SK-N-SH (cell line): ENCODE measurements at regions not wholly inside any gene's neighbourhood (a gene's known extent, or its start where the extent isn't known, plus 50 kb on each side); places are given as distances from the start of the nearest gene placed in this dataset.

Experiments
- CTCF ChIA-PET: fragments of 300-600, 350-600 bp; formaldehyde crosslinking; extraction: SDS; loops from one replicate; lab custom pipeline; 2021; lab: Yijun Ruan, JAX
- POLR2A ChIA-PET: fragments of 350-600 bp; sonication (Branson Sonifier 250); formaldehyde crosslinking; extraction: SDS; loops from one replicate; lab custom pipeline; 2020; ENCODE audit warnings: antibody characterized with exemption, inconsistent platforms; lab: Yijun Ruan, JAX
- DNase-seq: peaks from one replicate; pipeline ENCODE4 v3.0.0; 2012
- H2AFZ ChIP-seq: fragments of 200-600 bp; sonication (generic); 2 replicates; pipeline ENCODE4 v1.8.1; 2016; ENCODE audit warnings: antibody characterized with exemption, mild to moderate bottlenecking, low read depth
- H3F3A ChIP-seq: fragments of 200-600 bp; sonication (generic); replicated peaks from 2 replicates; pipeline ENCODE3; 2016; ENCODE audit warnings: antibody characterized with exemption, mild to moderate bottlenecking; ENCODE audit not compliant: insufficient read depth
- H3K27ac ChIP-seq, 2 experiments: fragments of 200-500 bp in 1 of 2; fragments of 200-600 bp in 1 of 2; sonication (Bioruptor generic) in 1 of 2; sonication (generic), shearing (Covaris generic) in 1 of 2; 2 replicates each; pipeline versions ENCODE4 v1.5.1 to v1.6.1; 2014 to 2016; ENCODE audit warnings: low read depth in 2 of 2, inconsistent platforms in 1 of 2, low read length in 1 of 2, mild to moderate bottlenecking in 1 of 2, mixed read lengths in 1 of 2
- H3K27me3 ChIP-seq: fragments of 200-600 bp; sonication (generic), shearing (Covaris generic); 2 replicates; pipeline ENCODE4 v1.6.1; 2016; ENCODE audit warnings: mixed run types; ENCODE audit not compliant: insufficient read depth
- H3K36me3 ChIP-seq, 2 experiments: fragments of 200-500 bp in 1 of 2; fragments of 200-600 bp in 1 of 2; sonication (Bioruptor generic) in 1 of 2; sonication (generic) in 1 of 2; replicated peaks in 1 of 2; 2 replicates each; pipeline versions ENCODE3 to v1.5.1; 2014 to 2016; ENCODE audit warnings: low read length in 1 of 2, mild to moderate bottlenecking in 1 of 2; ENCODE audit not compliant: insufficient read depth in 2 of 2, control insufficient read depth in 1 of 2
- H3K4me1 ChIP-seq, 2 experiments: fragments of 200-500 bp in 1 of 2; fragments of 200-600 bp in 1 of 2; sonication (Bioruptor generic) in 1 of 2; sonication (generic), shearing (Covaris generic) in 1 of 2; 2 replicates each; pipeline versions ENCODE4 v1.5.1 to v1.6.1; 2014 to 2016; ENCODE audit warnings: low read depth in 1 of 2, low read length in 1 of 2, mixed run types in 1 of 2; ENCODE audit not compliant: insufficient read depth in 2 of 2, control insufficient read depth in 1 of 2
- H3K4me2 ChIP-seq: fragments of 200-600 bp; sonication (generic), shearing (Covaris generic); 2 replicates; pipeline ENCODE4 v1.6.1; 2017; ENCODE audit warnings: mixed run types
- H3K4me3 ChIP-seq, 2 experiments: fragments of 200-500 bp in 1 of 2; fragments of 200-600 bp in 1 of 2; sonication (Bioruptor generic) in 1 of 2; sonication (generic), shearing (Covaris generic) in 1 of 2; 2 replicates each; pipeline versions ENCODE4 v1.5.1 to v1.8.1; 2014 to 2016; ENCODE audit warnings: low read depth in 2 of 2, inconsistent platforms in 1 of 2, low read length in 1 of 2, mild to moderate bottlenecking in 1 of 2, mixed read lengths in 1 of 2, moderate library complexity in 1 of 2
- H3K79me2 ChIP-seq: fragments of 200-600 bp; sonication (generic); 2 replicates; pipeline ENCODE4 v1.8.1; 2017; ENCODE audit warnings: mild to moderate bottlenecking; ENCODE audit not compliant: insufficient read depth
- H3K9ac ChIP-seq: fragments of 200-600 bp; sonication (generic); 2 replicates; pipeline ENCODE4 v1.6.1; 2017; ENCODE audit warnings: mixed run types
- H3K9me2 ChIP-seq: fragments of 200-600 bp; sonication (generic); 2 replicates; pipeline ENCODE4 v1.6.1; 2017; ENCODE audit warnings: mixed run types
- H3K9me3 ChIP-seq: fragments of 200-600 bp; sonication (generic); 2 replicates; pipeline ENCODE4 v1.6.1; 2017; ENCODE audit warnings: mixed run types, mild to moderate bottlenecking, moderate library complexity
- H4K20me1 ChIP-seq: fragments of 200-600 bp; sonication (generic); 2 replicates; pipeline ENCODE4 v1.6.1; 2017; ENCODE audit warnings: mild to moderate bottlenecking, mixed run types; ENCODE audit not compliant: insufficient read depth
- CTCF ChIP-seq: fragments of 200-600 bp; sonication (generic); IDR thresholded peaks from 2 replicates; pipeline ENCODE4 v1.6.1; 2017; ENCODE audit warnings: antibody characterized with exemption, mild to moderate bottlenecking, moderate library complexity
- ELF1 ChIP-seq: IDR thresholded peaks from 2 replicates; pipeline ENCODE4 v1.4.0; 2012
- EP300 ChIP-seq, 2 experiments: IDR thresholded peaks; 2 replicates each; pipeline versions ENCODE4 v1.4.0 to v1.6.1; 2012; ENCODE audit warnings: borderline replicate concordance in 1 of 2, low read depth in 1 of 2, low read length in 1 of 2
- EZH2phosphoT487 ChIP-seq: fragments of 200-600 bp; sonication (generic); IDR thresholded peaks from 2 replicates; pipeline ENCODE4 v1.6.1; 2017; ENCODE audit warnings: low read depth, mixed run types, mild to moderate bottlenecking, antibody characterized with exemption, moderate library complexity, borderline replicate concordance
- FOSL2 ChIP-seq: IDR thresholded peaks from 2 replicates; pipeline ENCODE4 v1.4.0; 2012; ENCODE audit warnings: low read depth, mild to moderate bottlenecking, moderate library complexity, borderline replicate concordance
- FOXJ3 ChIP-seq: sonication (generic); formaldehyde crosslinking; IDR thresholded peaks from 2 replicates; pipeline ENCODE4 v1.5.1; 2020; ENCODE audit warnings: mild to moderate bottlenecking, missing genetic modification reagents
- IRF3 ChIP-seq: fragments of 150-350 bp; IDR thresholded peaks from 2 replicates; pipeline ENCODE4 v1.6.1; 2016; ENCODE audit warnings: mild to moderate bottlenecking, low read depth, low read length
- JUND ChIP-seq: IDR thresholded peaks from 2 replicates; pipeline ENCODE4 v1.4.0; 2012
- RCOR1 ChIP-seq: fragments of 150-350 bp; IDR thresholded peaks from 2 replicates; pipeline ENCODE4 v1.6.1; 2017; ENCODE audit warnings: antibody characterized with exemption, low read length
- REST ChIP-seq: IDR thresholded peaks from 2 replicates; pipeline ENCODE4 v1.6.1; 2012; ENCODE audit warnings: mild to moderate bottlenecking, low read depth, low read length, moderate library complexity
- RXRA ChIP-seq: IDR thresholded peaks from 2 replicates; pipeline ENCODE4 v1.4.0; 2012; ENCODE audit warnings: low read depth, mild to moderate bottlenecking, borderline replicate concordance
- SMC3 ChIP-seq: IDR thresholded peaks from 2 replicates; pipeline ENCODE4 v1.6.1; 2012; ENCODE audit warnings: low read depth, low read length, improper control_type of control experiment
- TCF12 ChIP-seq: IDR thresholded peaks from 2 replicates; pipeline ENCODE4 v1.4.0; 2012
- TEAD4 ChIP-seq: IDR thresholded peaks from 2 replicates; pipeline ENCODE4 v1.4.0; 2012; ENCODE audit warnings: mild to moderate bottlenecking, borderline replicate concordance; ENCODE audit not compliant: insufficient read depth
- USF2 ChIP-seq: fragments of 150-350 bp; IDR thresholded peaks from 2 replicates; pipeline ENCODE4 v1.6.1; 2017; ENCODE audit warnings: antibody characterized with exemption, low read length, low read depth, borderline replicate concordance
- ZBTB33 ChIP-seq: IDR thresholded peaks from 2 replicates; pipeline ENCODE4 v1.4.0; 2012; ENCODE audit warnings: low read depth, borderline replicate concordance
- WGBS: methylation state at CpG from one replicate; pipeline ENCODE4 v1.1.6; 2017; ENCODE audit warnings: low lambda C conversion rate; 5-methylcytosine and 5-hydroxymethylcytosine counted together

GRCh38 chr6:100317031-100317430, 147.7 kb downstream of the SIM1 start:
- no peak overlapping the region for H3K9ac ChIP-seq

More at GRCh38 chr6:100317031-100317430, 147.7 kb downstream of the SIM1 start:
- H3K27ac ChIP-seq: no peak overlapping the region
- H3K4me2 ChIP-seq: no peak overlapping the region
- TF ChIP-seq TCF12 (no peak), ZBTB33 (no peak), JUND (no peak), RCOR1 (no peak), USF2 (no peak), FOXJ3 (CRISPR knock-in tag) (no peak), ELF1 (no peak), RXRA (no peak), EP300 (IDR thresholded peaks at IDR 0.05; ENCODE audit: borderline replicate concordance in 1 of 2, low read depth in 1 of 2, low read length in 1 of 2) (no peak), EZH2phosphoT487 (no peak), IRF3 (no peak), REST (no peak), TEAD4 (no peak), SMC3 (no peak), FOSL2 (no peak), CTCF (no peak)
- no peaks in the 10 kb centered on the region for H4K20me1 ChIP-seq
- H3K27me3 ChIP-seq: no peaks in the 10 kb centered on the region
- no peak for DNase-seq
- H3K9me2 ChIP-seq: no peaks in the 10 kb centered on the region; the same call in 1 of the 2 replicates
- CTCF ChIA-PET: no interaction called here
- POLR2A ChIA-PET: no interaction called here
- no peaks in the 10 kb centered on the region for H3K36me3 ChIP-seq
- 13% methylated on average over 1 of the region's 1 CpG for WGBS
- no peak overlapping the region for H3K4me3 ChIP-seq
- no peaks in the 10 kb centered on the region for H3K79me2 ChIP-seq
- no peaks in the 10 kb centered on the region for H3K4me1 ChIP-seq
- H3F3A ChIP-seq: peaks cover 4% of the 10 kb centered on the region
- no peak overlapping the region for H2AFZ ChIP-seq
- H3K9me3 ChIP-seq: no peaks in the 10 kb centered on the region
